Ovary (tissue), 7 donors: ENCODE measurements at regions not wholly inside any gene's neighbourhood (a gene's known extent, or its start where the extent isn't known, plus 50 kb on each side); places are given as distances from the start of the nearest gene placed in this dataset.

Experiments
- DNase-seq, 5 donors: peaks; one replicate each; pipeline ENCODE4 v3.0.0-alpha.2; 2019 to 2020
- H3K27ac ChIP-seq, 2 donors: fragments of 200-600 bp; one replicate each; pipeline versions ENCODE4 v1.5.1 to v1.8.0; 2019 to 2022
- H3K27me3 ChIP-seq: fragments of 200-600 bp; one replicate; pipeline ENCODE4 v1.8.0; 2022
- H3K36me3 ChIP-seq: fragments of 200-600 bp; sonication (generic); one replicate; pipeline ENCODE4 v1.5.1; 2019
- H3K4me1 ChIP-seq: one replicate; pipeline ENCODE4 v1.8.1; 2013; ENCODE audit warnings: mild to moderate bottlenecking, moderate library complexity; ENCODE audit not compliant: insufficient read depth
- H3K4me3 ChIP-seq: fragments of 200-600 bp; sonication (generic); one replicate; pipeline ENCODE4 v1.5.1; 2017
- H3K9me3 ChIP-seq, 2 donors: fragments of 200-600 bp in 1 of 2; sonication (generic) in 1 of 2; one replicate each; pipeline versions ENCODE4 v1.5.1 to v1.8.1; 2013 to 2019; ENCODE audit warnings: mild to moderate bottlenecking in 1 of 2, moderate library complexity in 1 of 2
- CTCF ChIP-seq, 3 donors: fragments of 450-650 bp in 2 of 3; fragments of 200-600 bp in 1 of 3; IDR thresholded peaks; one replicate each; pipeline versions ENCODE4 v1.5.1 to v1.8.0; 2016 to 2022; ENCODE audit warnings: antibody characterized with exemption in 3 of 3, mild to moderate bottlenecking in 1 of 3
- EP300 ChIP-seq: sonication (generic); formaldehyde crosslinking; IDR thresholded peaks from one replicate; pipeline ENCODE4 v1.6.1; 2017; ENCODE audit warnings: antibody characterized with exemption
- POLR2A ChIP-seq: fragments of 450-650 bp; IDR thresholded peaks from one replicate; pipeline ENCODE4 v1.6.1; 2017; ENCODE audit warnings: antibody characterized with exemption, mild to moderate bottlenecking, moderate library complexity
- WGBS, 3 donors: extraction: QIAGEN DNeasy Blood & Tissue Kit in 1 of 3; methylation state at CpG; one replicate each; pipeline versions ENCODE4 v1.1.5 to v1.1.7; 2013 to 2017; 5-methylcytosine and 5-hydroxymethylcytosine counted together
- intact Hi-C, 4 donors: fragments of 100-400 bp; cut with DNase I; formaldehyde crosslinking; loops; one replicate each; pipeline versions ENCODE4 v1.11.0 to v1.15.1; 2022 to 2023
- donor health status: DM: no; HTN: no; CAD: no; lungs with moderate emphysema.
- donor health status: DM: no; HTN: no; CAD: no.
- donor health status: Bipolar disorder and iron deficiency.
- donor health status: DM: no; HTN: no; CAD: no.
- donor health status: DM: yes; HTN: yes; CAD: no.

- intact Hi-C loops, result no loop called here
- Histone ChIP-seq H3K36me3 (no peaks in the 10 kb centered on the region), H3K4me1 (no peaks in the 10 kb centered on the region), H3K27me3 (no peaks in the 10 kb centered on the region), H3K4me3 (no peak overlapping the region), H3K9me3 (no peaks in the 10 kb centered on the region), H3K27ac (no peak overlapping the region)
- DNase-seq, result no peak
- no peak for TF ChIP-seq EP300
- TF ChIP-seq CTCF (IDR thresholded peaks at IDR 0.05), result no peak
- TF ChIP-seq POLR2A, result no peak
- 83 to 91% (median 84%) methylated on average over 3 of the region's 3 CpGs for WGBS, 3 donors
Observed at GRCh38 chr14:38316922-38317321, 61.0 kb upstream of the CLEC14A start.

GRCh38 chr14:38311655-38312054 is 55.8 kb upstream of the CLEC14A start:
- no peak for TF ChIP-seq POLR2A
- TF ChIP-seq CTCF (IDR thresholded peaks at IDR 0.05), result no peak
- no peak for TF ChIP-seq EP300
- intact Hi-C loops, result no loop called here
- no peak overlapping the region for H3K4me3 ChIP-seq
- H3K4me1 ChIP-seq, result no peaks in the 10 kb centered on the region
- H3K27ac ChIP-seq, result no peak overlapping the region
- no peaks in the 10 kb centered on the region for H3K36me3 ChIP-seq
- no peak for DNase-seq
- H3K9me3 ChIP-seq, result no peaks in the 10 kb centered on the region
- no peaks in the 10 kb centered on the region for H3K27me3 ChIP-seq

GRCh38 chr14:38310420-38310995 is 54.6 kb upstream of the CLEC14A start:
- Histone ChIP-seq H3K4me3 (no peak overlapping the region), H3K27ac (no peak overlapping the region), H3K4me1 (no peaks in the 10 kb centered on the region), H3K9me3 (no peaks in the 10 kb centered on the region), H3K27me3 (no peaks in the 10 kb centered on the region), H3K36me3 (no peaks in the 10 kb centered on the region)
- WGBS, 3 donors, result 26 to 47% (median 27%) methylated on average over 3 of the region's 3 CpGs
- intact Hi-C loops, result no loop called here
- TF ChIP-seq POLR2A, result no peak
- TF ChIP-seq EP300, result no peak
- no peak for TF ChIP-seq CTCF (IDR thresholded peaks at IDR 0.05)
- no peak for DNase-seq

GRCh38 chr14:38309522-38310277 is 53.8 kb upstream of the CLEC14A start:
- H3K27me3 ChIP-seq, result no peaks in the 10 kb centered on the region
- no peaks in the 10 kb centered on the region for H3K36me3 ChIP-seq
- no peak for TF ChIP-seq CTCF (IDR thresholded peaks at IDR 0.05)
- TF ChIP-seq EP300, result no peak
- TF ChIP-seq POLR2A, result no peak
- DNase-seq, result no peak
- no peak overlapping the region for H3K4me3 ChIP-seq
- H3K9me3 ChIP-seq, result no peaks in the 10 kb centered on the region
- 64 to 71% (median 69%) methylated on average over 5 of the region's 5 CpGs for WGBS, 3 donors
- no peak overlapping the region for H3K27ac ChIP-seq
- intact Hi-C loops, result no loop called here
- no peaks in the 10 kb centered on the region for H3K4me1 ChIP-seq
